ENCODE measurements at regions not wholly inside any gene's neighbourhood (a gene's known extent, or its start where the extent isn't known, plus 50 kb on each side); places are given as distances from the start of the nearest gene placed in this dataset.

DNA sequence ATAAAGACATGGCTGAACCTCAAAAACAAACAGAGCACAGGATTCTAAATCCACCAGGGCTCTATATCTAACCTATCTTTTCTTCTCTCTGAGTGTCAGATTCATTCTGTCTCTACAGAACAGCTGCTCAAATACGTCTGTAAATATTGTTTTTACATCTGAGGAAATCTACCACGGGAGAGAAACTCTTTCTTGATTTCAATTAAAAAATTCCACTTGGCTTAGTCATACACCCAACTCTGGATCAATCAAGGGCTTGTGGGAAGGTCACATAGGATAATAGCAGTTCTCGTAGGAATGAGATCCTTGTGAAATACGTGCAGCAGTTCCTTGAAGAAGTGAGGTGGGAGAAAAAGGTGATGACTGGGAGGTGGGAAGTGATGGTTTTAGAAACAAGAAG is 1355.7 kb upstream of the ADGRL2 start:
- TF ChIP-seq, protein P1, sequence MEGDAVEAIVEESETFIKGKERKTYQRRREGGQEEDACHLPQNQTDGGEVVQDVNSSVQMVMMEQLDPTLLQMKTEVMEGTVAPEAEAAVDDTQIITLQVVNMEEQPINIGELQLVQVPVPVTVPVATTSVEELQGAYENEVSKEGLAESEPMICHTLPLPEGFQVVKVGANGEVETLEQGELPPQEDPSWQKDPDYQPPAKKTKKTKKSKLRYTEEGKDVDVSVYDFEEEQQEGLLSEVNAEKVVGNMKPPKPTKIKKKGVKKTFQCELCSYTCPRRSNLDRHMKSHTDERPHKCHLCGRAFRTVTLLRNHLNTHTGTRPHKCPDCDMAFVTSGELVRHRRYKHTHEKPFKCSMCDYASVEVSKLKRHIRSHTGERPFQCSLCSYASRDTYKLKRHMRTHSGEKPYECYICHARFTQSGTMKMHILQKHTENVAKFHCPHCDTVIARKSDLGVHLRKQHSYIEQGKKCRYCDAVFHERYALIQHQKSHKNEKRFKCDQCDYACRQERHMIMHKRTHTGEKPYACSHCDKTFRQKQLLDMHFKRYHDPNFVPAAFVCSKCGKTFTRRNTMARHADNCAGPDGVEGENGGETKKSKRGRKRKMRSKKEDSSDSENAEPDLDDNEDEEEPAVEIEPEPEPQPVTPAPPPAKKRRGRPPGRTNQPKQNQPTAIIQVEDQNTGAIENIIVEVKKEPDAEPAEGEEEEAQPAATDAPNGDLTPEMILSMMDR (IDR thresholded peaks at IDR 0.05; ENCODE audit: unreplicated experiment), result no peak
- DNase-seq (ENCODE audit: low spot score, unreplicated experiment), result no peak
- Mint-ChIP-seq H3K27ac (no peak overlapping the region), H3K27me3 (no peaks in the 10 kb centered on the region), H3K4me1 (ENCODE audit: low read depth) (no peaks in the 10 kb centered on the region), H3K4me3 (ENCODE audit: low read depth) (no peak overlapping the region), H3K9me3 (ENCODE audit: low read depth) (peaks cover 4% of the 10 kb centered on the region), H3K36me3 (ENCODE audit: insufficient read depth) (no peaks in the 10 kb centered on the region)

DNA sequence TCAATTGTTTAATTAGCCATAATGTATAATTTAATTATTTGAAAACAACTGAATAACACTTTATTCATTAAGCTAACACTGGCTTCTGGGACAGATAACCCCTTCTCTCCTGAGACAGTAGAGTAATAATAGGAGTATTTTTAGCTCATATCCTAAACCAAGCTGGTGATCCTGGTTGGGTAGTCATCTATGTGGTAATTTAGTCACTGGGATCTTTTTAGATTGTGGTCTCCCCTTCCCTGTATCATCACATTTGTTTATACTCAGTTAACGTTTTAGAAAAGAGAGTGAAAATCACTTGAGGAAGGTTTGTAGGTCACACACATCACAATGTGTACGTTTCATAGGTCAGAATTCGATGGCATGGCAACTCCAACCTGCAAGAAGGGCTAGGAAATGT is 1356.6 kb upstream of the ADGRL2 start:
- Mint-ChIP-seq H3K4me1 (ENCODE audit: low read depth) (no peaks in the 10 kb centered on the region), H3K9me3 (ENCODE audit: low read depth) (peaks cover 4% of the 10 kb centered on the region), H3K4me3 (ENCODE audit: low read depth) (no peak overlapping the region), H3K36me3 (ENCODE audit: insufficient read depth) (no peaks in the 10 kb centered on the region), H3K27me3 (no peaks in the 10 kb centered on the region), H3K27ac (no peak overlapping the region)
- TF ChIP-seq, protein P1 (IDR thresholded peaks at IDR 0.05; ENCODE audit: unreplicated experiment), result no peak
- no peak for DNase-seq (ENCODE audit: low spot score, unreplicated experiment)

DNA sequence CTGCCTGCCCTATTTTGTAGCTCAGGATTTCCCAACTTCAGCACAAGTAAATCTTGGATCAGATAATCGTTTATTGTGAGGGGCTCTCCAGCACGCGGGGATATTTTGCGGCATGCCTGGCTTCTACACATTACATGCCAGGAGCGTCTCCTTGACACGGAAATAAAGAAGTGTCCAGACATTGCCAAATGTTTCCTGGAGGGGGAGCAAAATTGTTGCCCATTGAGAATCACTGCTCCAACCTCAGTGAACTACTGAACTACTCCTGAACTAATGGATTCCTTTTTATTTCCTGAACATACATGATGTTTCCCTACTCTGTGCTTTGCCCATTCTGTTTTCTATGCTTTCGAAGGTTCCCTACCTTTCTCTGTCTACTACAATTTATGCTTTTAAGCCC is 1359.1 kb upstream of the ADGRL2 start:
- Mint-ChIP-seq H3K27me3 (no peaks in the 10 kb centered on the region), H3K4me3 (ENCODE audit: low read depth) (no peak overlapping the region), H3K4me1 (ENCODE audit: low read depth) (no peaks in the 10 kb centered on the region), H3K9me3 (ENCODE audit: low read depth) (peaks cover 4% of the 10 kb centered on the region), H3K36me3 (ENCODE audit: insufficient read depth) (no peaks in the 10 kb centered on the region), H3K27ac (no peak overlapping the region)
- TF ChIP-seq, protein P1 (IDR thresholded peaks at IDR 0.05; ENCODE audit: unreplicated experiment), result no peak
- DNase-seq (ENCODE audit: low spot score, unreplicated experiment), result no peak

DNA sequence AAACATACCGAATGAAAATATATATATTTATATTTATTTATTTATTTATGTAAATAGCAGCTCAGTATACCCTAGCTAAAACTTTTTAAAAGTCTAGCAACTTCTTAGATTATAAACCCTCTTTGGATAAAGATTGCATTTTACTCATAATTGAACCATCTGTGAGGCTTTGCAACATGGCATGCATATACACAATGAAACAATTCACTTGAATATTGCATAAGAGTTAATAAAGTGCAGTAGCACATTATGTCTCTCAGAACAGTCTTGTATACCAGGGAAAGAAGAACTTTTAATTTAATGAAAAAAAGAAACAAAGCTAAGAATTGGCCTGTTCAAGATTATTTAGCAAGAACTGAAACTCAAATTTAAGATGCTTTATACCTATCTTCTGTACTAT is 1363.9 kb upstream of the ADGRL2 start:
- Mint-ChIP-seq H3K9me3 (ENCODE audit: low read depth) (peaks cover under 1% of the 10 kb centered on the region), H3K36me3 (ENCODE audit: insufficient read depth) (no peaks in the 10 kb centered on the region), H3K4me1 (ENCODE audit: low read depth) (no peaks in the 10 kb centered on the region), H3K27ac (no peak overlapping the region), H3K4me3 (ENCODE audit: low read depth) (no peak overlapping the region), H3K27me3 (no peaks in the 10 kb centered on the region)
- TF ChIP-seq, protein P1 (IDR thresholded peaks at IDR 0.05; ENCODE audit: unreplicated experiment), result no peak
- no peak for DNase-seq (ENCODE audit: low spot score, unreplicated experiment)

DNA sequence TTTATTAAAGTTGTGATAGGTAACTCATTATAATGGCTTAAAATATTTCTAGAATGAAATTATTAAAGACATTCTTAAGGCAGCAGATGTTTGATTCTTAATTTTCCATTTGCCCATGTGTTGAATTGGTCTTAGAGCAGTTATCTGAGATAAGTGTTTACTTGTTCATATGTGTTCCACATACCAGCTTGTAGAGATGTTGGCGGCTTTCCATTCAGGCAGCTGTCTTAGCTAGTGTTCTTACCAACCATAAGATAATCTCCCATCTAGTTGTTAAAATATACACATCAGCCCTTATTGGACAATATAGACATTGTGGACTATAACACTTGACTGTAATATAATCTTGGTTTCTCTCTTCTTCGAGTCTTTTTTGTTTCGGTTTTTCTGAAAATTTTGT is 1372.9 kb upstream of the ADGRL2 start:
- Mint-ChIP-seq H3K4me3 (ENCODE audit: low read depth) (no peak overlapping the region), H3K4me1 (ENCODE audit: low read depth) (no peaks in the 10 kb centered on the region), H3K27me3 (no peaks in the 10 kb centered on the region), H3K27ac (no peak overlapping the region), H3K9me3 (ENCODE audit: low read depth) (peaks cover 6% of the 10 kb centered on the region), H3K36me3 (ENCODE audit: insufficient read depth) (no peaks in the 10 kb centered on the region)
- TF ChIP-seq, protein P1 (IDR thresholded peaks at IDR 0.05; ENCODE audit: unreplicated experiment), result no peak
- DNase-seq (ENCODE audit: low spot score, unreplicated experiment), result no peak
